HCT116 (cell line): ENCODE measurements at regions not wholly inside any gene's neighbourhood (a gene's known extent, or its start where the extent isn't known, plus 50 kb on each side); places are given as distances from the start of the nearest gene placed in this dataset.

Experiments used
- FOSL1 ChIP-seq: IDR thresholded peaks from 2 replicates; pipeline ENCODE4 v1.6.1; 2012; ENCODE audit warnings: low read depth
- POLR2A ChIP-seq: IDR thresholded peaks from 2 replicates; pipeline ENCODE4 v1.7.0; 2011; ENCODE audit warnings: borderline replicate concordance; ENCODE audit not compliant: insufficient read depth, insufficient read length; ENCODE audit errors: extremely low read depth
- YY1 ChIP-seq: IDR thresholded peaks from 2 replicates; pipeline ENCODE4 v1.6.1; 2011; ENCODE audit warnings: low read length, low read depth, moderate library complexity, mild to moderate bottlenecking; ENCODE audit not compliant: insufficient replicate concordance; ENCODE audit errors: extremely low read depth
- TF ChIP-seq, protein P1 (sequence below), 3 experiments: fragments of 200-600 bp in 1 of 3; sonication (generic) in 1 of 3; IDR thresholded peaks in 2 of 3; conservative IDR thresholded peaks in 1 of 3; 2 replicates each; pipeline ENCODE4 v1.5.1; 2012 to 2017; ENCODE audit warnings: low read depth in 2 of 3, low read length in 2 of 3, antibody characterized with exemption in 1 of 3, borderline replicate concordance in 1 of 3, control low read depth in 1 of 3, mild to moderate bottlenecking in 1 of 3, mixed read lengths in 1 of 3, mixed run types in 1 of 3, moderate library complexity in 1 of 3; ENCODE audit not compliant: insufficient read depth in 1 of 3

DNA sequence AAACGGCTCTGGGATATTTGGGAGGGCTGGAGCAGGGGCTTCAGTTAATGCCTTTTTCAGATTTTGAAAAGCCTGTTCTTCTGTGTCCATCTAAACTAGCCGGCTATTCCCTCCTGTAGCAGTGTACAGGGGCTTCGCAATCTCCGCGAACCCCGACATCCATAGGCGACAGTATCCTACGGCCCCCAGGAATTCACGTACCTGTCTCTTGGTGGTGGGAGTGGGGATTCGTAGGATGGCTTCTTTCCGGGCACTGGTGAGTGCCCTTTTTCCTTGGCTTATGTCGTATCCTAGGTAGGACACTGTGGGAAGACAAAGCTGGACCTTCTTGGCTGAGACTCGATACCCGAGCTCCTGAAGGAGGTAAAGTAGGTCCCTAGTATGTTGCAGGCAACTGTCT lies 153.1 kb downstream of the TRIM27 start:
- no peak for TF ChIP-seq POLR2A
- TF ChIP-seq YY1, result no peak
- TF ChIP-seq, protein P1, sequence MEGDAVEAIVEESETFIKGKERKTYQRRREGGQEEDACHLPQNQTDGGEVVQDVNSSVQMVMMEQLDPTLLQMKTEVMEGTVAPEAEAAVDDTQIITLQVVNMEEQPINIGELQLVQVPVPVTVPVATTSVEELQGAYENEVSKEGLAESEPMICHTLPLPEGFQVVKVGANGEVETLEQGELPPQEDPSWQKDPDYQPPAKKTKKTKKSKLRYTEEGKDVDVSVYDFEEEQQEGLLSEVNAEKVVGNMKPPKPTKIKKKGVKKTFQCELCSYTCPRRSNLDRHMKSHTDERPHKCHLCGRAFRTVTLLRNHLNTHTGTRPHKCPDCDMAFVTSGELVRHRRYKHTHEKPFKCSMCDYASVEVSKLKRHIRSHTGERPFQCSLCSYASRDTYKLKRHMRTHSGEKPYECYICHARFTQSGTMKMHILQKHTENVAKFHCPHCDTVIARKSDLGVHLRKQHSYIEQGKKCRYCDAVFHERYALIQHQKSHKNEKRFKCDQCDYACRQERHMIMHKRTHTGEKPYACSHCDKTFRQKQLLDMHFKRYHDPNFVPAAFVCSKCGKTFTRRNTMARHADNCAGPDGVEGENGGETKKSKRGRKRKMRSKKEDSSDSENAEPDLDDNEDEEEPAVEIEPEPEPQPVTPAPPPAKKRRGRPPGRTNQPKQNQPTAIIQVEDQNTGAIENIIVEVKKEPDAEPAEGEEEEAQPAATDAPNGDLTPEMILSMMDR (IDR thresholded peaks at IDR 0.05 in 2 of 3, conservative IDR thresholded peaks at IDR 0.05 in 1 of 3; ENCODE audit: borderline replicate concordance in 1 of 3, insufficient read depth in 1 of 3, low read depth in 2 of 3, low read length in 2 of 3), result no peak
- no peak for TF ChIP-seq FOSL1
